HG02623 (cell line): ENCODE measurements at regions not wholly inside any gene's neighbourhood (a gene's known extent, or its start where the extent isn't known, plus 50 kb on each side); places are given as distances from the start of the nearest gene placed in this dataset.
A peak's percentile ranks its signal among the peaks of the same experiment; 100 is the strongest.

ENCODE experiments used
- ATAC-seq: cut with Tn5 transposase; IDR thresholded peaks from one replicate; pipeline ENCODE4 v1.9.1; 2021; ENCODE audit warnings: moderate library complexity; ENCODE audit not compliant: unreplicated experiment

DNA sequence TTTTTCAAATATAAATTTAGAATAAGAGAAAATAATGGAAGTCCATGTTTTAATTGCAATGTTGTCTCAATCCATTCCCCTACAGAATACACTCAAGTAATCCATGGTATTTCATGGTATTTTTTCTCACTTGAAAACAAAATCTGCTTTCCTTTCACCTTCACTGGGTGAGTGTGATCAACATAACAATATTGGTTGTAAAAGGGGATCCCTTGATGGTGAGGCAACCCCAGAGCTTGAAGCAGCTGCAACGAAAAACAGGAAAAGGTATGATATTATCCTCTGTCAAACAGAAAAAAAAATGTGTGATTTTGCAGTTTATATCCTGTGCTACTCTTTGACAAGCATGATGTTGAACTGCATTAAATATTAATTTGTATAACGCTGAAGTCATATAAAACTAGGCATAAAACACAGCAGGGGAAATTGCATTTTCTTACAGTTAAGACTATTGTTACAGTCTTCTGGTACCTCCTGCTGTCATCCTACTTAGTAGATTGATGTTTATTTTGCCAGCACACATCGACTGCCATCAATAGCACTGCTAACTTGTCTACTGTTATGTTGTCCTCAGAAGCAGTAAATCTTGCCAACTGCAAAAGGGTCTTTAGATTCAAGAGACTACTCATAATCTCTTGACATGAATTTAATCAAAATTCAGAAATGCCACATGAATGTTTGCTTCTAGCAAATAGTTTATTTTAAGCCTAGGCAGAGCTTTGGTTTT is 373.1 kb upstream of the MIR17HG start:
- ATAC-seq = no peak

DNA sequence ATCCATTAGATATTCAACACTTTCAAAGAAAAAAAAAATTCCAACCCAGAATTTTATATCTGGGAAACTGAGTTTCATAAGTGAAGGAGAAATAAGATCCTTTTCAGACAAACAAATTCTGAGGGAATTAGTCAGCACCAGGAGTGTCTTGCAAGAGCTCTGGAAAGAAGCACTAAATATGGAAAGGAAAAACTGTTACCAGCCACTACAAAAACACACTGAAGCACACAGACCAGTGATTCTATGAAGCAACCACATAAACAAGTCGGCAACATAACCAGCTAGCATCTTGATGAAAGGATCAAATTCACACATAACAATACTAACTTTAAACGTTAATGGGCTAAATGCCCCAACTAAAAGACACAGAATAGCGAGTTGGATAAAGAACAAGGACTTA is 368.4 kb upstream of the MIR17HG start:
- no peak for ATAC-seq

DNA sequence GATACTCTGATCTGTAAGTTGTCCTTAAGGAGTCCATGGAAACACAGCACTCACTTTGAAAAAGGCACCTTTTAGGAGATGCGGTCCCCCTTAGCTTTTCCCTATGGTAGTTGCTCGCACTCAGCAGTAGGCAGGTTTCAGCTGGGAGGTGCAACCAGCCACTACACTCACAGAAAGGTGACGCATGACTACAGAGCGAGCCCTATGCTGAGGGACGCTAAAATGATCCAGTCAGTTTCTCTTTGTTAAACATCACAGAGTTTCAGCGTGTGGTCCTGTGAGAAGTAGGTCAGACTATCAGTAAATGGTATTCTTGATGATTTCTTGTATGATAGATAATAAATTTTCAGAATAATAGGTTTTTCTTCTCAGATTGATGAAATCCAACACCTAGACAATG is 362.7 kb upstream of the MIR17HG start:
- no peak for ATAC-seq

DNA sequence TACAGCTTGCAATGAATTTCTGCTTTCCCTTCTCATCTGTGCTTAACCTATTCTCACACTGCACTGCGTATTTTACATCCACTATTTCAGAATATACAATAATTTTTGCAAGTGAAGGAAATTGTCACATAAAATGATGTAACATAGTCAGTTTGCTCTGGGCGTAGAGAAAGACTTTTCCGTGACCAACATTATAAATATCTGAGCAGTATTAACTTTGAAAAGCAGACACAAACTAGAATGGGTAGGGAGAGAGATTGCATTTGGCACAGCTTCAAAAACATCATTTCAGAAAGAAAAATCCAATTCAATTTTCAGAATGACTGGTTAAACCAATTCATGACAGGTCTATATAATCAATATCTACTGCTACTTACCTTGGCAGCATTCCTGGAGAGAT is 352.5 kb upstream of the MIR17HG start:
- ATAC-seq = no peak

DNA sequence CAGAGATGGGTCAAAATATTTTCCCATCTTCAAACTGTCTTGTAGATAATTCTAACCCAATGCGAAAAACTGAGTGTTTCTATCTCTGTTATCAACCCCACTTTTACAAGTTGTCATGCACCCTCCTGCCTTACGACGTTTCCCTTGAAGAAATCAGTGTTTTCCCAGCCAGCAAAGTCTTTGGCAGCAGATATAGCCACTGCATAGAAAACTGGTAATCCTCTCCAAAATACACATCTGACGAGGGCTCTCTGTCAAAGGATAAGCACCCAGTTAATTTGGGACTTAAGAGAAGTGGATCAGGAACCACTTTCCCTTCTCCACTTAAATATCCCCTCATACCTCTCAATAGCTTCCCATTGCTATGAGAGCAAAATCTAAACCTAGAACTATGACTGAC is 351.9 kb upstream of the MIR17HG start:
- ATAC-seq = no peak

DNA sequence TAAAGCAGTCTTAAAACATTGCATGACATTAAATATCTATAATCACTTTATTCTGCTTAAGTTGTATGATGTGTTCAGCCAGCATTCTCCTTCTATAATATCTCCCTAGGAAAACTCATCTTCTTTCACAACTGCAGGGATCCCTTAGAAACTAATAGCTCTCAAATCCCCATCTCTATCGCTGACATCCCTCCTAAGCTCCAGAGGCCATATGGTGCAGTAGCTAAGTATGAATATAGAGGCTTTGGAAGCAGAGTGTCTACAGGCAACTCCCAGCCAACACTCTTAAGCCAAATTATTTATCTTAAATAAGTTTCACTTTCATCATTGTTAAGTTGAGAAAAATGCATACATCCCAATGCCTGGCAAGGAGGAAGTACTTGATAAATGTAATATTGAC is 349.5 kb upstream of the MIR17HG start:
- ATAC-seq = no peak

DNA sequence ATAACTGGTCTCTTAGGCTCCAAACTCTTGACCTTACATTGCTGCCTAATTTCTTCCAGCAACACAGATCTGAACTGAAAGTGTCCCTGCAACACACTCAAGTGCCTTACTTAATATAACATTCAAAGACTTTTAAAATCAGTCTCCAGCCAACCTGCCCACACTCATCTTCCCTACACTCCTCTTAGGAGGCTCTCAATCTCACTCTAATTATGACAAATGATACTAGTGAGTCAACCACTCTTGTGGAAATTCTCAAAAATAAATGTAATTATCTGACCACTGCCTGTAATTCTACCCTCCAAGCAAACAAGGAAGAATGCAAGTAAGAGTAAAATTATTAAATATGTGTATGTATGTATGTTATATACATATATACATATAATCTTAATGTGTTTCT is 348.1 kb upstream of the MIR17HG start:
- ATAC-seq = no peak

DNA sequence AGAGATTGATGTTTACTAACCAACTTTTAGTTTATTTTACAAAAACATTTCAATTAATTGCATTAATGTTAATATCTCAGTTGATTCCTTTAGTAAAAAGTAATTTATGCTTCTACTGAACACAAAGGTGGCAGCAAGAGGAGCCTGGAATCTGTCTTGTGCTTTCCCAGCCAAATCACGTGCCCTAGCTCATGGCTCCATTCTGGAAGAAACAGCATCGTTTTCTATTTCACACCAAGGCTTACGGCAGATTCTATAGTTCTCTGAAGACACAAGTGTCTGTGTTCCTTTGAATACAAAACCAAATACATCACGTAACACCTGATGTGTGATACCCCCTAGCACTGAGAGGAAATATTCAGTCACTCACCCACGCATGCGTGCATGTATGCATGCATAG is 346.1 kb upstream of the MIR17HG start:
- ATAC-seq = no peak

DNA sequence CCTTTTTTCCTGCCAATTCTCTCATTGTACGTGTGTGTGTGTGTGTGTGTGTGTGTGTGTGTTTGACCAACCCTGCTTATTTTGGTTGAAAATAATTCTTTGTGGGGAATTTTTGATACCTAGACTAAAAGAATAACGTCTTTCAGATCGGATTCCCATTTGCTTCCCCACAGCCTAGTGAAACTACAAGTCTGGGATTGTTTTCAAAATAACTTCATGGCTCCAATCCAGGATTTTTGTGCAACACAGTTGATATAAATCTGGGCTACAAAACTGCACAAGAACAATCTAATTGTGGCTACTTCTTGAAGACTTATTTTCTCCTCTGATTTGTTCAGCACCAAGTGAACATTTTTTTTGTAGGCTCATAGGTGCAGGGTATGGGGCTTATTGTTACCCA is 332.8 kb upstream of the MIR17HG start:
- ATAC-seq = no peak

DNA sequence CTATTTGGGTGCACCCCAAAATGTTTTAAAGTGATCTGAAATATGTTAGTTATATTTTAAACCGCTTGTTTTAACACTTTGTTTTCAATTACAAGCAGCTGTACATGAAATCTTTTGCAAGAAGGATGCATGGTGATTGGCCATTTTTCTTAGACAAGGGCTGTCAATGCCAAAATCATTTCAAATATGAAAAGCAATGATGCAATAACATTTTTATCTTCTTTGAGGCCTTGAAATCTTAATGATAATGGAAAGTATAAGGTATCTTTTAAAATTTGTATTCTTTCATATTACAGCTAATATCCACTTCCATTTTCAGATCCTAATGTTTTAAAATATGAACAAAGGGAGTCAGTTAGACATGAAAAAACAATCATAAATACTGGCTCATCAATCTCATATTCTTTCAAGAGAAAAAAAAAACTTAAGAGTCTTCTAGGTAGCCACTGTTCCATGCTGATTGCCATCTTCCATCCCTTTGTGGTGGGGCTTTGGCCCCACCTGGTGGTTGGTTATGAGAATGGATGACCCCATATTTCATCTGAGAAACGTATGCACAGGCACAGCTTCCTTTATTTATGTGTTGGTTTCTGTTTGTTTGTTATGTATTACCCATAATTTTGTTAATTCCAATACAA is 330.3 kb upstream of the MIR17HG start:
- ATAC-seq = peak; percentile 100

DNA sequence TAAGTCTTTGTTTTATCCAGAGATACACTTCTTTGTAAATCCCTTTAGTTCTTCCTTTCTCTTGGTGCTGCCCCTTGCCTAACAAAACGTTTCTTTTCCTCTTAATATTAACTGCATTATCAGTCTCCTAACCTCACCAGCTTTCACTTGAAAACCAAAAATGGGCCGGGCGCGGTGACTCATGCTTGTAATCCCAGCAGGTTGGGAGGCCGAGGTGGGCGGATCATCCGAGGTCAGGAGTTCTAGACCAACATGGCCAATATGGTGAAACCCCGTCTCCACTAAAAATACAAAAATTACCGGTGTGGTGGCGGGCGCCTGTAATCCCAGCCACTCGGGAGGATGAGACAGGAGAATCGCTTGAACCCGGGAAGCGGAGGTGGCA is 329.8 kb upstream of the MIR17HG start:
- no peak for ATAC-seq

DNA sequence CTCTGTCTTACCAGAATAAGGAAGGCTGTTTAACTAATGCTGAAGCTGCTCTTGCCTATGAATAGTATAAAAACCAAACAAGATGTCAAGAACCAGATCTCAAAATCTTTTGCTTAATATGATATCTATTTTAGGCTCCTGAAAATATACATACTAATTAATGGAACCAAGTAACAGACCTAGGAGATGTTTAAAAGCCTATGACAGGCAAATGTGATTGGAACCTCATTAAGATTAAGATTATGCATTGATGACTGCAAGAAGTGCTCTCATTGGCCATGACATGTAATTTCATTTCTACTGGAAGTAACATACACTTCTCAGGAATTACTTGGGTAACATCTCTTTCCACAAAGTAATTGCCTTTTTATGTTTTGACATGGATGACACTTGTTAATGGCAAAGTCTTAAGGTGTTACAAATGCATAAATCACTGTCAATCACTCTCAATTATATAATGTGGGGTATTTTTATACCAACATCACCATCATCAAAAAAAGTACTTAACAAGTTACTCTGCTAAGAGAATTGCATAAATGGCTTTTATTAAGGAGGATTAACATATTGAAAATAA is 326.9 kb upstream of the MIR17HG start:
- ATAC-seq = no peak

DNA sequence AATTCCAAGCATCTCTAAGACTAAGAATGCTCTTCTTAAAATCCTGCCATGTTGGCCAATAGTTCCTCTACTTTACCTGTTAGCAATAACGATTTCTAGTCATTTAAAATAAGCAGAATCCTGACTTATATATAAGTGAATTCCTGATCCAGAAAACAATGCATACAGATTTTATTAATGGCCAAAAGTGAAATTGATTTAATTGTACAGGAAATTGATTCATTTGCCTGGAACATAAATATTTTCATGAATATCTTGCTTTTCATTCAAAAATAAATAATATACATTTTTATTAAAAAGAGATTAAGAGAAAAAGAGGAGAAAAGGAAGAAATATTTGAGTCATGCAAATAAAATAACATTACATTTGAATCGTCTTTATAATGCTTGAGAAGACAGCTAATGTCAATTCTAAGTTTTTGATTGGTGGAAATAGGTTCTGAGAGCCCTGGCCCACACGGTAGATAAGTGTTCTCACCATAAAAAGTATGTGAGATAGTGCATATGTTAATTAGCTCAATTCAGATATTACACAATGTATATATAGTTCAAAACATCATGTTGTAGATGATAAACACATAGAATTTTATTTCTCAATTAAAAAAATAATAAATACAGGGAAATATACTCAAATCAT is 323.2 kb upstream of the MIR17HG start:
- ATAC-seq = no peak

DNA sequence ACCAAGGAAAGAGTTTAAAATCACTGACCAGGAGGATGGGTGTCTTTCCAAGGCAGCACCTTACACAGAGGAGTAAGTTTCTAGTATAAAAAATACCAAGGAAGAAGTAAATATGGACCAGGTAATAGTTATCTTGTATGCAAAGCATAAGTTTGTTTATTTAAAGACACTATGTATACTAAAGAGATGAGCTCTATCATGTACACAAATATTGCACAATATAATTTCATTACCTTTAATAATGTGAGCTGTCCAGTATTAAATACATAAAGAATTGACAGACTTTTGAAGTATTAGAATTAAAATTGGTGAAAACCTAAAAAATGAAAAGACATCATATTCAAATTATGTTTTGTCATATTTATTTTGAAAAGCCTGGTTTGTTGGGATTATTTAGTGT is 322.0 kb upstream of the MIR17HG start:
- no peak for ATAC-seq

DNA sequence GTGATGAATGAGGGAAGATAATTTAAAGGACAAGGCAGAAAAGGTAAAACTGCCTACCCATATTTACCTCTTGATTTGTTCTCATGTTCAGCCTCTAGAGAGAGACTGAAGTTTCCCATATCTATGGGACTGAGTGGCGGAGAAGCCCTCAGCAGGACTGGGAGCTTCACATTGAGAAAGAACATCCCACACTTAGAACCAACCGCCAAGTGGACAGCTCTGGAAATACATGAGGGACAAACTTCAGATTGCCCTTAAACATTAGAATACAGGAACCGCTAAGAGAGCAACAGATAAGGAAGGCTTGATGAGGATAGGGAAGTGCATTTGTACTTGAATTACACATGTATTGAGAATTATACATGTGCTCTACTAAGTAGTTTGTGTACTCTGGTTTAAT is 316.0 kb upstream of the MIR17HG start:
- no peak for ATAC-seq

DNA sequence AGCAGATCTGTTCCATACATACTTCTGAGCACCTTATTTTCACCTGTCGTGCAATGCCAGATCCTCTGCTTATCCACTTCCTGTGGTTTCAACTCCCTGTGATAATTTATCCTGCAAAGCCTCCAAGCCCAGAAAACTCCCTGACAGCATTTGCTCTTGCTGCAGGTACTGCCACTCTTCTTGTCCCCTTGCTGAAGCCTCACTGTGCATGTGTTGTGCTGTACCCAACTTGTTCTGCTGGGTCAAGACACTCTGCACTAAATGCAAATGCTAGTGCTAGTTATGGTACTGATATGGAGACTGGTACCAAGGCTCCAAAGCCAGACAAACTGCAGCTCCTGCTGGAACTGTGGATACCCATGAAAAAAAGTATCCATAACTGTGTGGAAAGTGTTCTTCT is 315.4 kb upstream of the MIR17HG start:
- no peak for ATAC-seq

DNA sequence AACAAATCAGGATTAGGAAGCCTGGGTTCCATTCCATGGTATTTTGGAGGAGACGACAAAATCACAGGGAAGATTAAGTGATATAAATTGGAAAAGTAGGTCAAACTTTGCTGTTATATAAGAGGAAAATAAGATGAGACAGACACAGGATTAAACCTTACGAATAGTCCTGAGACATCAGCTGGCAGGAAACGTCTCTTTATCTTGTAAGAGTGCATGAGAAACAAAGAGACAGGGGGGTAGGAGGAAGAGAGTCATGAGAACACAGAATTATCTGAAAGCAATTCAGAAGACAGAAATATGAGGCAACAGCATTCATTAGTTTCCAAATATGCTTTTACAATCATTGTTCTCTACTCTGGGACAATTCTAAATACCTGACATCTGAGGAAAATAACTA is 310.6 kb upstream of the MIR17HG start:
- ATAC-seq = no peak

DNA sequence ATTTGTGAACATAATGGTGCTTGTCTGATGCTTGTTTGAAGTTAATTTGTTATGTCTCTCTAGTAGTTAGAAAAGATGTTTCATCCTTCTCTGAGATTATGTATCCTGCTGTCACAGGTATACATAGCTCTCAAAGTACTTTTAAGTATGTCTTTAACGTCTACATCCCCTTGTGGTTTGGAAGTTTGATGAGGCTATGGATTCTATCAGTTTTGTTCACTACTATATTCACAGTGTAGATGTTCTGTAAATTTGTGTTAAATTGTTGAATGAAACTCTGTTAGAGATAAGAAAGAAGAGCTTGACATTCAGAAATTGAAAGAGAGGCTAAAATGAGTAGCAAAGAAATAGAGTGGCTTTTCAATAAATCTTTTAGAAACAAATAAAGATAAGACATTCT is 304.6 kb upstream of the MIR17HG start:
- no peak for ATAC-seq

DNA sequence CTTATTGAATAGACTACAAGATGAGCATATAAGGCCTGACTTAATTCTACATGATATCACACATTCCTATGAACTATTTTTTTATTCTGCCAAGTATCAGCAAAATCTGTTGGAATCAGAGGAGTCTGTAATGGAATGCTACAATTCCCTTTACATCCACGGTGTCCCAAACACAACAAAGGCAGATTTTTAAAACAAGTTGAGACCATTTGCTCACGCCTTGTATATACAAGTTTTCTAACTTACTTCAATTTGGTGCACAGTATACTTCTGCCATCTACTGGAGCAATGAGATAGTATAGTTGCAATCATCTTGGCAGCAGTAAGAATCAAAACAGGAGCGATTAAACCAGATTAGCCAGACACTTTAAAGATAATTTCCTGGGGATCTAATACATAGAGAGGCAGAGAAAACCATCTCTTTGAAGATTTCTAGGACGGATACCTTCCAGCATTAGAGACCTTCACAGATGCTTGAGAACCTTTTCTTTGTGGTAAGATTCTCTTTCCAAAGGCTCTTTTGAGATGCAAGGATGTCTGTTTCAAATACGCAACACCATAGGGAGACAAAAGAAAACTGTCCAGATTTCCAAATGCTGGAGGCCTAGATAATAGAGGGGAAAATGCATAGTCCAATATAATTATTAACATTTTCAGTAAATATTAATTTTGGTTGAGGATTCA is 302.0 kb upstream of the MIR17HG start:
- ATAC-seq = no peak

DNA sequence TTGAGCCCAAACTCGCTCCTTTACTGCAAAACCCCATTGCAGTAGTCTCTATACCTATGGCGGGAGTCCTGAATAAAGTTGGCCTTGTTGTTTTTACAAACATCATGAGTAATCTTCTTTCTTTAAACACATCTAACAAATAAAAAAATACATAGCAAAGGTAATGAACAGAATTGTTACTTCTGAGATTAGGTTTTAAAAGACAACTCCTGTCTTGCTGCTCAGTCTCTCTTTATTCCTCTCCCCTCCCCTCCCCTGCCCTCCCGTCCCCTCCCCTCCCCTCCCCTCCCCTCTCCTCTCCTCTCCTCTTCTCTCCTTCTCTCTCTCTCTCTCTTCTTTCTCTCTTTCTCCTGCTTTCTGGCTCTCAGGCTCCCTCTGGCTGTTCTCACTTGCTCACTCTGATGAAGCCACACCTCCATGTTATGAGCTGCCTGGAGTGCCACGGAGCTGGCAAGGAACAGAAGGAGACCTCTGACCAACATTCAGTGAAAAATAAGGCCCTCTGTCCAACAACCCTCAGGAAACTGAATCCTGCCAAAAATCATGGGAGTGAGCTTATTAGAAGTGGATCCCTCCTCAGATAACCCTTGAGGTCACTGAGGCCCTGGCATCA is 300.7 kb upstream of the MIR17HG start:
- ATAC-seq = no peak

DNA sequence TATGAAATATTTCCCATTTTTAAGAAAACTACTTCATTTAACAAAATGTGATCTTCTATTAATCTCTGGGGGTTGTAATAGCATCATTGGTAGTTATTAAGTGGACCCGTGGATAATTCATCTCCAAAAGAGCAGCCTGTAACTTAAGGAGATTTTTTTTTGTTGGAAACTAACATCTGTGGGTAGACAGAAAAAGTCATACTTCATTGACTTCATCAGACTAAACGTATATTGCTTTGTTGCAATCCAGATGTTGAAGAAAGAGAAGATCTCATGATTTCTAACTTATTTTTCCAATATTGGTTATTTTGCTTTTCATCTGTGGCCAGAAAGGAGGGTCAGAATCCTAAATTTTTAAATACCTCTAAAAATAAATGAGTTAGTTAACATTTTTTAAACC is 296.5 kb upstream of the MIR17HG start:
- no peak for ATAC-seq
